A549 (cell line): ENCODE measurements at regions not wholly inside any gene's neighbourhood (a gene's known extent, or its start where the extent isn't known, plus 50 kb on each side); places are given as distances from the start of the nearest gene placed in this dataset.

ENCODE experiments used
- CTCF ChIP-seq: fragments of >200 bp; sonication (Bioruptor Twin); formaldehyde crosslinking; IDR thresholded peaks from 3 replicates; pipeline ENCODE4 v1.5.1; 2016
- EP300 ChIP-seq, 2 experiments: fragments of >200 bp; sonication (Bioruptor Twin); formaldehyde crosslinking; IDR thresholded peaks; 2 replicates in 1 of 2; 3 replicates in 1 of 2; pipeline ENCODE4 v1.6.1; 2016 to 2017
- NPAS2 ChIP-seq: fragments of 250-450 bp; sonication (Bioruptor Pico); IDR thresholded peaks from 2 replicates; pipeline ENCODE4 v1.8.0; 2022; ENCODE audit warnings: mild to moderate bottlenecking, moderate library complexity, borderline replicate concordance
- RAD21 ChIP-seq, 2 experiments: fragments of >200 bp in 1 of 2; sonication (Bioruptor Twin) in 1 of 2; formaldehyde crosslinking in 1 of 2; IDR thresholded peaks in 1 of 2; conservative IDR thresholded peaks in 1 of 2; 2 replicates in 1 of 2; 3 replicates in 1 of 2; pipeline ENCODE4 v1.6.1; 2012 to 2018; ENCODE audit warnings: inconsistent platforms in 1 of 2
- REST ChIP-seq: fragments of 200-600 bp; sonication (generic); IDR thresholded peaks from 2 replicates; pipeline ENCODE4 v1.6.1; 2016; ENCODE audit warnings: antibody characterized with exemption, mild to moderate bottlenecking, moderate library complexity
- TF ChIP-seq, protein P1 (sequence below): fragments of 250-450 bp; sonication (Bioruptor Pico); IDR thresholded peaks from 2 replicates; pipeline ENCODE4 v1.5.0; 2021; ENCODE audit warnings: mild to moderate bottlenecking, moderate library complexity, borderline replicate concordance
- TF ChIP-seq, protein P2 (sequence below): fragments of >200 bp; sonication (Bioruptor Twin); formaldehyde crosslinking; IDR thresholded peaks from 3 replicates; pipeline ENCODE4 v1.6.1; 2016

- TF ChIP-seq CTCF (no peak), RAD21 (conservative IDR thresholded peaks at IDR 0.05 in 1 of 2, IDR thresholded peaks at IDR 0.05 in 1 of 2) (no peak), REST (no peak), EP300 (IDR thresholded peaks at IDR 0.05) (no peak), NPAS2 (CRISPR knock-in tag) (no peak)
- TF ChIP-seq, protein P1, sequence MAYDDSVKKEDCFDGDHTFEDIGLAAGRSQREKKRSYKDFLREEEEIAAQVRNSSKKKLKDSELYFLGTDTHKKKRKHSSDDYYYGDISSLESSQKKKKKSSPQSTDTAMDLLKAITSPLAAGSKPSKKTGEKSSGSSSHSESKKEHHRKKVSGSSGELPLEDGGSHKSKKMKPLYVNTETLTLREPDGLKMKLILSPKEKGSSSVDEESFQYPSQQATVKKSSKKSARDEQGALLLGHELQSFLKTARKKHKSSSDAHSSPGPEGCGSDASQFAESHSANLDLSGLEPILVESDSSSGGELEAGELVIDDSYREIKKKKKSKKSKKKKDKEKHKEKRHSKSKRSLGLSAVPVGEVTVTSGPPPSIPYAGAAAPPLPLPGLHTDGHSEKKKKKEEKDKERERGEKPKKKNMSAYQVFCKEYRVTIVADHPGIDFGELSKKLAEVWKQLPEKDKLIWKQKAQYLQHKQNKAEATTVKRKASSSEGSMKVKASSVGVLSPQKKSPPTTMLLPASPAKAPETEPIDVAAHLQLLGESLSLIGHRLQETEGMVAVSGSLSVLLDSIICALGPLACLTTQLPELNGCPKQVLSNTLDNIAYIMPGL (CRISPR knock-in tag), result no peak
- TF ChIP-seq, protein P2, sequence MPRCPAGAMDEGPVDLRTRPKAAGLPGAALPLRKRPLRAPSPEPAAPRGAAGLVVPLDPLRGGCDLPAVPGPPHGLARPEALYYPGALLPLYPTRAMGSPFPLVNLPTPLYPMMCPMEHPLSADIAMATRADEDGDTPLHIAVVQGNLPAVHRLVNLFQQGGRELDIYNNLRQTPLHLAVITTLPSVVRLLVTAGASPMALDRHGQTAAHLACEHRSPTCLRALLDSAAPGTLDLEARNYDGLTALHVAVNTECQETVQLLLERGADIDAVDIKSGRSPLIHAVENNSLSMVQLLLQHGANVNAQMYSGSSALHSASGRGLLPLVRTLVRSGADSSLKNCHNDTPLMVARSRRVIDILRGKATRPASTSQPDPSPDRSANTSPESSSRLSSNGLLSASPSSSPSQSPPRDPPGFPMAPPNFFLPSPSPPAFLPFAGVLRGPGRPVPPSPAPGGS, result no peak
Observed at GRCh38 chr15:62760538-62760937, 282.0 kb upstream of the TPM1 start.
